ENCODE measurements at regions not wholly inside any gene's neighbourhood (a gene's known extent, or its start where the extent isn't known, plus 50 kb on each side); places are given as distances from the start of the nearest gene placed in this dataset.

GRCh38 chr10:91127341-91128082, 93.0 kb upstream of the PCGF5 start:
- no peak for DNase-seq (ENCODE audit: extremely low read depth, low read depth, low spot score)

GRCh38 chr10:91135113-91135512, 85.3 kb upstream of the PCGF5 start:
- DNase-seq (ENCODE audit: extremely low read depth, low read depth, low spot score): no peak

GRCh38 chr10:91137011-91137643, 83.3 kb upstream of the PCGF5 start:
- no peak for DNase-seq (ENCODE audit: extremely low read depth, low read depth, low spot score)

- no peak for DNase-seq (ENCODE audit: extremely low read depth, low read depth, low spot score)
Observed at GRCh38 chr10:91137822-91138221, 82.6 kb upstream of the PCGF5 start.

GRCh38 chr10:91140995-91141549, 79.4 kb upstream of the PCGF5 start:
- DNase-seq (ENCODE audit: extremely low read depth, low read depth, low spot score): no peak

DNA sequence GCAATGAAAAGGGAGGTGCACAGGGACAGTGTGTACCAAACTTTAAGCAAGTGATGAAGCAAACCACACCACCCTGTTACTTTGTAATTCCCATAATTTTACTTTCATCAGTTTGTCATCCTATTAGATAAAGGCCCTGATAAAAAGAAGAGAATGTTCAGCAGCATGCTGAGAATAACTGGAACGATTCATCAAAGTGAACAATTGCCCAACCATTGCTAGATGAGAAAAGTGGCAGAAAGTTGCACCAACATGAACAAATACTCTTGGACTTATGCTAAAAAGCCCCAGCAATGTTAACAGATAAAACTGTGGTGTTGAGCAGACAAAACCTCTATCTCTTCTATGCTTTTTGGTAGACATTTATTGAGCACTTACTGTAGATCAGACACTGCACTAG, 75.5 kb upstream of the PCGF5 start:
- DNase-seq (ENCODE audit: extremely low read depth, low read depth, low spot score): no peak

- DNase-seq (ENCODE audit: extremely low read depth, low read depth, low spot score): no peak
Observed at GRCh38 chr10:91146146-91146545, 74.3 kb upstream of the PCGF5 start.

GRCh38 chr10:91149550-91149949, 70.9 kb upstream of the PCGF5 start:
- no peak for DNase-seq (ENCODE audit: extremely low read depth, low read depth, low spot score)

DNA sequence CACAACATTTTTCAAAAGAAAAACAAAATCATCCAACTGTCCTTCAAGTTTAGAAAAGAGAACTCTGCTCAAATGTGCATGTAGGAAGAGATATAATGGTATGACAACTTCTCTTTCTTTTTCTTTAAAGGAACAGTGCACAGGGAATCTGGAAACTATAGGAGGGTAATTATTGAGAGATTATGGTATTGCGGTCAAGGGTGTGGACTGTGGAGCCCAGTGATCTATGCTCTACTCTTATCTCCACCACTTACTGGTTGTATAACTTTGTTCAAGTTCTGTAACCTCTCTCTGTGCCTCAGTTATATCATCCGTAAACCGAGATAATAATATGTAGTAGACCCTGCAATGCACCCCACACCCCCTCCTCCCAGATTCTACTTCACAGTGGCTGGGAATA, 69.8 kb upstream of the PCGF5 start:
- no peak for DNase-seq (ENCODE audit: extremely low read depth, low read depth, low spot score)

DNA sequence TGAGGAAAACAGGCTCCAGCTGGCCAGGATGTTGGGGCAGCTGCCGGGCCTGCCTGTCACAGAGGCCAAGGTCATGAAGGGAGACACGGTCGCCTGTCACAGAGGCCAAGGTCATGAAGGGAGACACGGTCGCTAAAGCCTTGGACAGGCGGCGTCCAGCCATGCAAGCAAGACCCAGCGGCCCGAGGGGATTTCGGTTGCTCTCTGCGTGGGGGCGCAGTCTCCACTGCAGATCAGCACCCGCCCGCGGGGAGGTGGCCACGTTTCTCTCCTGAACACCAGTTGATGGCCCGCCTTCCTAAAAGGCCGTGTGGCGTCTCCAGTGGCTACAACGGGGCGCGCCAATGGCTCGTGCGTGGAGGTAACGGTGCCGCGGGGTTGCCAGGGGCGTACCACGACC, 67.0 kb upstream of the PCGF5 start:
- DNase-seq (ENCODE audit: extremely low read depth, low read depth, low spot score): no peak

- DNase-seq (ENCODE audit: extremely low read depth, low read depth, low spot score): no peak
Observed at GRCh38 chr10:91154842-91155241, 65.6 kb upstream of the PCGF5 start.

- no peak for DNase-seq (ENCODE audit: extremely low read depth, low read depth, low spot score)
Observed at GRCh38 chr10:91156196-91156595, 64.3 kb upstream of the PCGF5 start.

DNA sequence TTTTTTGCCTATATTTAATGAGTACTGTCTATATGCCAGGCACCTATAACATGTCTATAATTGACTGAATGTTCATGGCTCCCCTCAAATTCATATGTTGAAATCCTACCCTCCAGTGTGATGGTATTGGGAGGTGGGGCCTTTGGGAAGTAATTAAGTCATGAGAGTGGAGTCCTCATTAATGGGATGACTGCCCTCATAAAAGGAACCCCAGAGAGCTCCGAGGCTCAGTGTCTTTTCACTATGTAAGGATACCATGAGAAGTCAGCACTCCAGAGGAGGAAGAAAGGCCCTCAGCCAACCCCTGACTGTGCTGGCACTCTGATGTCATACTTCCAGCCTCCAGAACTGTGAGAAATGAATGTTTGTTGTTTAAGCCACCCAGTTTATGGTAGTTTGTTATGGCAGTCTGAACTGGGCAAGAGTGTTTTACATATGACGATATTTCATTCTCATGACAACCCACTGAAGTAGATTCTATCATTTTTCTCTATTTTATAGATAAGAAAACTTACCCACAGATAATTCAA, 61.1 kb upstream of the PCGF5 start:
- DNase-seq (ENCODE audit: extremely low read depth, low read depth, low spot score): no peak

GRCh38 chr10:91162050-91162494, 58.4 kb upstream of the PCGF5 start:
- no peak for DNase-seq (ENCODE audit: extremely low read depth, low read depth, low spot score)

DNA sequence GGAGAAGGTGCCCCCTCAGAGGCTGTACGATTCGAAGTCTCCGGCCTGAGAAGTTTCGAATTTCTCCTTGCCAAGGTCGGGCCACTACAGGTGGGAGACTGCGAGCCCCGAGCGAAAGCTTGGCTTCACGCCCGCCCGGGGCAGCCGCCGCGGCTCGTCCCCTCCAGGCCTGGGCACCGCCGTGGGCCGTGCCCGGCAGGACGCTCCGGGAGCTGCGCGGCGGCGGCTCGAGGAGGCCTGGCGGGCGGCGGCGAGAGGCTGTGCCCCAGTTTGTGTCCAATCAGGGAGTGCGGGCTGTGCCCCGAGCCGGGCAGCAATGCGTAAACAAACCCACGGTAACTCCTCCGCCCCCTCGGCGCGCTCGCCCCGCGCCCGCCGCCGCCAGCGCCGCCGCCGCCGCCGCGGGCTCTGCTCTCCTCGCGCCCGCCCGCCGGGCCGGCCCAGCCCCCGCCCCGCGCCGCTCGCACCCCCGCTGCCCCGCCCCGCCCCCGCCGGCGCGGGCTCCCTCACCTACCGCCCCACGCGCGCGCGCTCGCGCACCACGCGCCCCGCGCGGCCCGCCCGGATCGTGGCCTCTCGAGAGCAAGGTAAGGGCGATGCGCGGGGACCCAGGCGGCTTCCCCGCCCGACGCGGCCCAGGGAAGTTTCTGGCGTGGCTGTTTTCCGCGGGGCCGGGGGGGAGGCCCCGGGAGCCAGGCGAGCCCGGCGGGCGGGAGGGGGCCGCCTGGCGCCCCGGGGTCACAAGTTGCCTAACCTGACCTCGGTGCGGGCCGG, 57.8 kb upstream of the PCGF5 start:
- DNase-seq (ENCODE audit: extremely low read depth, low read depth, low spot score): no peak

DNA sequence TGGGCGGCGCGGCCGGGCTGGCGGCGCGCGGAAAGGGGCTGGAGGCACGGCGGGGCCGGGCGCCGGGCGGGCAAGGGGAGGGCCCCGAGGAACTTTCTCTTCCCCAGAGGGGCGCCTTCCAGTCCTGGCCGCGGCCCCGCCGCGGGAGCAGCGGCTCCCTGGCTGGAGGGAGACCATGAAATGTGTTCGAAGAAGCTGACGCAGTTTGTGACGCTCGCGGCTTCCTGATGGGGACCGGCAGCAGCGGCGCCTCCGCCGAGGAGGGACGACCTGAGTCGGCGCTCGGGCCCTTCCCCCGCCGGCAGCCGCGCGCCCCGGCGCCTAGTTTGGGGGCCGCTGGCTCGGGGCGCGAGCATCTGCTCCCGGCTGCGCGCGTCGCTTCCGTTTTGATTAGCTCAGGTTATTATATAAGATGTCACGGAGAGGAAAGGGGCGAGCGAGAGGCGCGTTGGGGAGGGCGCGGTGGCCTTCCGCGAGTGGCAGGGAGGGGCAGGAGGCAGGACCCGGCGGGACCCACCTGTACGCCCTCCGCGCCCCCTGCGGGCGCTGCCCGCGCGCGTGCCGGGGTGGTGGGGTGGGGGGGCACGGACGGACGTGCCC, 57.1 kb upstream of the PCGF5 start:
- no peak for DNase-seq (ENCODE audit: extremely low read depth, low read depth, low spot score)

GRCh38 chr10:91163869-91164474, 56.5 kb upstream of the PCGF5 start:
- no peak for DNase-seq (ENCODE audit: extremely low read depth, low read depth, low spot score)

- no peak for DNase-seq (ENCODE audit: extremely low read depth, low read depth, low spot score)
Observed at GRCh38 chr10:91164520-91165065, 55.9 kb upstream of the PCGF5 start.

DNA sequence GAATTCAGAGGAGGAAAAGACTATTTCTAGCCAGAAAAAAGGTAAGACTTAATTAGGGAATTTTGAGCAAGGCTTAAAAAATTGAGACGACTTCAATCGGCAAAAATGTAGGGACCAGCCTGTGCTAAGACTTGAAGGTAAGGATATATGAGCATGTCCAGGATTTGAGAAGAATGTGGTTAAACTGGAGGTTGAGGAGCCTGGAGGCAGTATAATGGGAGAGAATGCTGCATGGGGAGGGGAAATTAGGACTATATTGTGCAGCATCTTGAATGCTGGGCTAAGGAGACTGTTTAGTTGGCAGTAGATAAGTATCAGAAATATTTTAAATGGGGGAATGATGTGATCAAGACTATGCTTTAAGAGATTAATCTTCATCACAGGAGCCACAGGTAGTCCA, 53.1 kb upstream of the PCGF5 start:
- no peak for DNase-seq (ENCODE audit: extremely low read depth, low read depth, low spot score)

- DNase-seq (ENCODE audit: extremely low read depth, low read depth, low spot score): no peak
Observed at GRCh38 chr10:91170418-91170817, 50.0 kb upstream of the PCGF5 start.

Data from glomerular endothelial cell (primary cell).